GM12892 (cell line): ENCODE measurements at regions not wholly inside any gene's neighbourhood (a gene's known extent, or its start where the extent isn't known, plus 50 kb on each side); places are given as distances from the start of the nearest gene placed in this dataset.
A peak's percentile ranks its signal among the peaks of the same experiment; 100 is the strongest.
"Not testable (repeated sequence)": the region's sequence is repeated elsewhere in the genome, so short reads cannot be mapped to it uniquely, and the experiment has no call there.

ENCODE experiments used
- DNase-seq: peaks from one replicate; pipeline ENCODE4 v3.0.0; 2011; ENCODE audit not compliant: insufficient read length
- FAIRE-seq: peaks from 2 replicates; lab custom pipeline; 2011; peaks lifted over from hg19 to GRCh38; lab: Jason Lieb, UNC
- POLR2A ChIP-seq: IDR thresholded peaks from 2 replicates; pipeline ENCODE4 v1.6.1; 2011; ENCODE audit warnings: low read depth, low read length, control low read depth
- POLR2AphosphoS5 ChIP-seq: IDR thresholded peaks from 2 replicates; pipeline ENCODE4 v1.6.1; 2011; ENCODE audit warnings: low read depth, low read length, control low read depth
- TAF1 ChIP-seq: IDR thresholded peaks from 2 replicates; pipeline ENCODE4 v1.6.1; 2011; ENCODE audit warnings: low read depth, mild to moderate bottlenecking, control low read depth, low read length, borderline replicate concordance

DNA sequence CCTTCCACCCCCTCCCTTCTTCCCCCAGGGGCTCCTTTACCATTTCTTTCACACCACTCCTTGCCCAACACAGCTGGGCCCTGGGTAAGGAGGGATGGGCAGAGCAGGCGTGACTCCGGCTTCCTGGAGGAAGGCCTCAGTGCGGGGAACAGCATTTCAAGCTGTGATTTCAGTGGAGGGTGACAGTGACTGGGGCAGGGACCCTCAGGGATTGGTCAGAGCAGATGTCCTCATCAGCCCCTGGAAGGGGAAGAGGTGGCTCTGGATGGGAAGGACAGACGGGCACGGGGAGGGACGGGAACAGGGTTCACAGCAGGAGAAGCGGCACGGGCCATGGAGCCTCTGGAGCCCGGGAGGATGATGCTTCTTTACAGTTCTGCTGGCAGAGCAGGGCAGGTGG, 130.8 kb upstream of the TWIST2 start:
- FAIRE-seq (no peak), DNase-seq (no peak)
- TF ChIP-seq TAF1: no peak
- TF ChIP-seq POLR2AphosphoS5: no peak
- TF ChIP-seq POLR2A: no peak

GRCh38 chr2:238719641-238720040, 128.2 kb upstream of the TWIST2 start:
- FAIRE-seq: no peak
- no peak for DNase-seq
- TF ChIP-seq TAF1: no peak
- no peak for TF ChIP-seq POLR2AphosphoS5
- TF ChIP-seq POLR2A: no peak

DNA sequence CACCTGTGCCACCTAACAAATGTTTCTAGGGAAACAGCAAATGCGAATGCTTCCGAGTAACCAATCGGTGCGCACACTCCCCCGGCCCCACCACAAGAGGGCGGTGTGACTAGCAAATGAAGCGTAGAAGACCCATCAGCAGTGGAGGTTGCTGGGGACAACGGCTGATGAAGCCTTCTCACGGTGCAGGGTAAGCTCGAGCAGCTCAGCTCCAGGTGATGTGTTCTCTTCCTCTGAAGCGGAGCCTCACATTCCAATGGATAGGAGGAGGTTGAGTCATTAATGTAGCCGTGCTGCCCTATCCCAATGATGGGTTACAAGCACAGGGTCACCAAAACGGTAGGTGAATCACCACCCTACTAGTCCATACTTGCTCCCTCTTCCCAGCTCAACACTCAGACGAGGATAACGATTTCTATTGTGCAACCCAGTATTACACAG, 127.6 kb upstream of the TWIST2 start:
- FAIRE-seq (no peak), DNase-seq (peak; percentile 36)
- TF ChIP-seq POLR2AphosphoS5: no peak
- no peak for TF ChIP-seq TAF1
- no peak for TF ChIP-seq POLR2A

DNA sequence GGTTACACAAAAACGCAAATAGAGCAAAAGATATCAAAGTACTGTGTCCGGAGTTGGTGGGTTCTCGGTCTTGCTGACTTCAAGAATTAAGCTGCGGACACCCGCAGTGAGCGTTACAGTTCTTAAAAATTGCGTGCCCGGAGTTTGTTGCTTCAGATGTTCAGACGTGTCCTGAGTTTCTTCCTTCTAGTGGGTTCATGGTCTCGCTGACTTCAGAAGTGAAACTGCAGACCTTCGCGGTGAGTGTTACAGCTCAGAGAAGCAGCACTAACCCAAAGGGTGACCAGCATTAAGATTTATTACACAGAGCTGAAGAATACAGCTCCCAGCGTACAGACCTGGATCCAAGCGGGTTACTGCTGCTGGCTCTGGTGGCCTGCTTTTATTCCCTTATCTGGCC, 125.7 kb upstream of the TWIST2 start:
- DNase-seq (no peak), FAIRE-seq (no peak)
- TF ChIP-seq TAF1 (no peak), POLR2A (no peak), POLR2AphosphoS5 (no peak)

DNA sequence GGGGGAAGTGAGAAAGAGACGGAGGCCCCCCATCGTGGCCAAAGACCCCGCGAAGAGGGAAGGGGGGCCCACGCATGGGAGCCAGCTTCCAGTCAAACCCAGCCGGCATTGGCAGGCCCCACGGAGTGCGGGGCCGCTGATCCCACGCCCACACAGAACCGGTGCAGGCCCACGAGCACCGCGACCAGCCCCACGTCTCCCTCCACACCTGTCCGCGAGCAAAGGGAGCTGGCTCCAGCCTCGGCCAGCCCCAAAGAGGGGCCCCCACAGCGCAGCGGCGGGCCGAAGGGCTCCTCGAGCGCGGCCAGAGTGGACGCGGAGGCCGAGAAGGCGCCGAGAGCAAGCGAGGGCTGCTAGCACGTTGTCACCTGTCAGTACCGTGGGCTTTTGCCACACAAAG, 125.0 kb upstream of the TWIST2 start:
- no peak for DNase-seq
- no peak for TF ChIP-seq POLR2AphosphoS5
- no peak for FAIRE-seq

- DNase-seq, FAIRE-seq: not testable (repeated sequence)
These were observed 124.1 kb upstream of the TWIST2 start for GRCh38 chr2:238723740-238724320.

DNA sequence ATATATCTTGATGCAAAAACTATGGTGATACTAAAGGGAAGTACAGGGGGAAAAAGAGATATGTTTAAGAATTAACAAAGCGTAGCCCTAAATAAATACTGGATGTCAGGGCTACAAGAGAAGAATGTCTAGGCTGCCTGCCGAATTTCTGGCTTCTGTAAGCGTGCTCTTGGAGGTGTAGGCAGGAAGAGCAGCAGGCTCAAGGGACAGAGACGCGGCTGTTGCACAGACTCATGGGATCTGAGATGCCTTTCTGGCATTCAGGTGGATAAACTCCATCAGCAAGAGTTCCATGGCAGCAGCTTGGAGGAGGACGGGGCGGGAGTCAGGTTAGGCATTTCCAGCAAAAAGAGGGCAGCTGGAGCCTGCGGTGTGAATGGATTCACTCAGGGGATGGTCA, 123.2 kb upstream of the TWIST2 start:
- TF ChIP-seq TAF1: no peak
- no peak for TF ChIP-seq POLR2A
- TF ChIP-seq POLR2AphosphoS5: no peak
- FAIRE-seq (no peak), DNase-seq (no peak)

GRCh38 chr2:238725298-238725697, 122.6 kb upstream of the TWIST2 start:
- DNase-seq (no peak), FAIRE-seq (no peak)
- TF ChIP-seq TAF1 (no peak), POLR2AphosphoS5 (no peak), POLR2A (no peak)

- no peak for FAIRE-seq
- TF ChIP-seq POLR2AphosphoS5: no peak
- TF ChIP-seq POLR2A: no peak
- TF ChIP-seq TAF1: no peak
- DNase-seq: no peak
These were observed 121.0 kb upstream of the TWIST2 start for GRCh38 chr2:238726670-238727584.

- TF ChIP-seq POLR2AphosphoS5 (no peak), POLR2A (no peak), TAF1 (no peak)
These were observed 120.1 kb upstream of the TWIST2 start for GRCh38 chr2:238727585-238728329.

DNA sequence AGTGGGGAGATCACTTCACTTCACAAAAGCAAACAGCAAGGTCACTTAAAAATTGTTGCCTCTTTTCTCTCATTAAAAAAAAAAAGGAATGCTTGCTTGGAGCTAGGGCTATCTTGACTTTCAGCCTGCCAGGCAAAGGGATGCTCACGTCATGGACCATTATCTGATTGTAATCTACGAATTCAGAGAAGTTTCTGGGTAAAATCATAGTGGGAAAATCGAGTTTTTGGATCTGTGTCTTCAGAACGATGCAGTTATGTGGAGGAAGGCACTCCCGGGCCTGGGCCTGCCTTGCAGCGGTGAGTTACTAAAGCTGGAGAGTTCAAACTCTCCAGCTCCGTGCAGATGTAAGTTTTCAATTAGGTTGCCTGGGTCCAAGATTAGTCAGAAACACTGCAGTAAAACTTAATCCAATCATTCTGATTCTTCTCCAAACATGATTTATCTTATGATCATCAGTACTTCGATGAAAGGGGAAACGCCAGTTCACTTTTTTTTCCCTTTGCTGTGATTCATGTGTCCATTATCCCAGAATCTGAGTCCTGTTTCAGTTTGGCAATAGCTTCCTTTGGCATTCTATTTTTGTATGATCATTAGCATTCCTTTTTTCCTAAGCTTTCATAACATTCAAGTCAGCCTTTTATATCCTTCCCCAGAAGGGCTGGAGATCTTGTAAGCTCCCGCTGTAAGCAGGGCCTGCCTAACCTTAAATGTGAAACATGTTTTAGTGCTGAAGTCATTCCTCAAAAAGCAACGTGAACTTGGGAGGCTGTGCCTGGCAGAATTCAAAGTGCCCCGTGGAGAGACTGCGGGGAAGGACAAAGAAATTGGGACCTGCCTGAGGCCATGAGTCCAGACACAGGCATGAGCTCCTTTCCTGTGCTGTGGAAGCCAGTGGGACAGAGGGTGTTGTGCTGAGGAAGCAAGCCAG, 119.3 kb upstream of the TWIST2 start:
- FAIRE-seq (no peak), DNase-seq (no peak)
- TF ChIP-seq POLR2AphosphoS5: no peak
- TF ChIP-seq TAF1: no peak
- no peak for TF ChIP-seq POLR2A

More at GRCh38 chr2:238727585-238728329, 120.1 kb upstream of the TWIST2 start:
- DNase-seq: no peak
- FAIRE-seq: no peak
